Endothelial cell of umbilical vein (primary cell): ENCODE measurements at regions not wholly inside any gene's neighbourhood (a gene's known extent, or its start where the extent isn't known, plus 50 kb on each side); places are given as distances from the start of the nearest gene placed in this dataset.

Experiments used
- BruUV-seq: library from RNA; stranded (reverse); fragments of 400-500 nt; replicated peaks from 2 replicates; lab custom pipeline; 2021; lab: Mats Ljungman, UMichigan
- CTCF ChIA-PET: fragments of 300-600, 350-600 bp; sonication (Branson Sonifier 250); formaldehyde crosslinking; loops from one replicate; lab custom pipeline; 2021; ENCODE audit warnings: antibody characterized with exemption, inconsistent platforms; lab: Charles Lee
- POLR2A ChIA-PET: fragments of 300-600, 350-600 bp; sonication (Branson Sonifier 250); formaldehyde crosslinking; loops from one replicate; lab custom pipeline; 2021; ENCODE audit warnings: antibody characterized with exemption, inconsistent platforms; lab: Charles Lee
- DNase-seq: peaks from one replicate; pipeline ENCODE4 v3.0.0-alpha.2; 2011; ENCODE audit warnings: low read depth, low spot score
- FAIRE-seq: peaks from 2 replicates; lab custom pipeline; 2011; peaks lifted over from hg19 to GRCh38; lab: Jason Lieb, UNC
- H2AFZ ChIP-seq: 2 replicates; pipeline ENCODE4 v1.6.0; 2012; ENCODE audit warnings: low read depth, low read length, control low read depth, inconsistent platforms
- H3K27ac ChIP-seq: 2 replicates; pipeline ENCODE4 v1.5.1; 2011; ENCODE audit warnings: low read depth, mild to moderate bottlenecking, control low read depth, low read length, moderate library complexity; ENCODE audit not compliant: insufficient read depth
- H3K27me3 ChIP-seq, 2 experiments: 2 replicates each; pipeline versions ENCODE4 v1.6.0 to v1.6.1; 2011; ENCODE audit warnings: low read length in 2 of 2, mixed read lengths in 1 of 2; ENCODE audit not compliant: control insufficient read depth in 2 of 2, insufficient read depth in 2 of 2
- H3K36me3 ChIP-seq, 2 experiments: 2 replicates in 1 of 2; 3 replicates in 1 of 2; pipeline ENCODE4 v1.5.1; 2011; ENCODE audit warnings: low read length in 2 of 2, mild to moderate bottlenecking in 1 of 2, moderate library complexity in 1 of 2; ENCODE audit not compliant: control insufficient read depth in 2 of 2, insufficient read depth in 2 of 2; ENCODE audit errors: extremely low read depth in 1 of 2
- H3K4me1 ChIP-seq: 3 replicates; pipeline ENCODE4 v1.5.1; 2011; ENCODE audit warnings: mild to moderate bottlenecking, low read length; ENCODE audit not compliant: control insufficient read depth, insufficient read depth; ENCODE audit errors: extremely low read depth
- H3K4me2 ChIP-seq: 2 replicates; pipeline ENCODE4 v1.6.1; 2011; ENCODE audit warnings: low read length, control low read depth, mixed read lengths; ENCODE audit not compliant: insufficient read depth
- H3K4me3 ChIP-seq, 3 experiments: fragments of 200-600 bp in 1 of 3; sonication (generic), shearing (Covaris generic) in 1 of 3; replicated peaks in 1 of 3; 2 replicates each; pipeline ENCODE4 v1.5.1; 2011 to 2016; ENCODE audit warnings: control low read depth in 3 of 3, low read length in 3 of 3, mild to moderate bottlenecking in 2 of 3, inconsistent platforms in 1 of 3, low read depth in 1 of 3, moderate library complexity in 1 of 3; ENCODE audit not compliant: insufficient read depth in 1 of 3
- H3K79me2 ChIP-seq: 2 replicates; pipeline ENCODE4 v1.6.0; 2012; ENCODE audit warnings: low read length, inconsistent platforms; ENCODE audit not compliant: control insufficient read depth, insufficient read depth
- H3K9ac ChIP-seq: replicated peaks from 2 replicates; pipeline ENCODE3; 2011; ENCODE audit warnings: low read length, control low read depth; ENCODE audit not compliant: insufficient read depth; ENCODE audit errors: extremely low read depth
- H3K9me1 ChIP-seq: replicated peaks from 3 replicates; pipeline ENCODE4 v1.6.0; 2011; ENCODE audit warnings: mild to moderate bottlenecking, low read length; ENCODE audit not compliant: control insufficient read depth, insufficient read depth; ENCODE audit errors: extremely low read depth
- H3K9me3 ChIP-seq: replicated peaks from 2 replicates; pipeline ENCODE4 v1.5.1; 2012; ENCODE audit warnings: low read length, inconsistent platforms; ENCODE audit not compliant: control insufficient read depth, insufficient read depth
- H4K20me1 ChIP-seq: replicated peaks from 2 replicates; pipeline ENCODE3; 2011; ENCODE audit warnings: mild to moderate bottlenecking, low read length; ENCODE audit not compliant: control insufficient read depth, insufficient read depth; ENCODE audit errors: extremely low read depth
- EZH2 ChIP-seq: IDR thresholded peaks from 2 replicates; pipeline ENCODE4 v1.6.1; 2012; ENCODE audit warnings: borderline replicate concordance, low read depth, mild to moderate bottlenecking, moderate library complexity, low read length, inconsistent platforms; ENCODE audit not compliant: severe bottlenecking
- FOS ChIP-seq: IDR thresholded peaks from 2 replicates; pipeline ENCODE4 v1.6.1; 2011; ENCODE audit warnings: mild to moderate bottlenecking, low read length, moderate library complexity, borderline replicate concordance; ENCODE audit not compliant: insufficient read depth
- GATA2 ChIP-seq: IDR thresholded peaks from 2 replicates; pipeline ENCODE4 v1.7.0; 2011; ENCODE audit warnings: low read depth, mild to moderate bottlenecking, moderate library complexity, mixed read lengths, low read length; ENCODE audit not compliant: insufficient read length, insufficient read depth
- JUN ChIP-seq: IDR thresholded peaks from 2 replicates; pipeline ENCODE4 v1.6.1; 2011; ENCODE audit warnings: borderline replicate concordance, low read depth; ENCODE audit not compliant: insufficient read length, insufficient read depth
- MYC ChIP-seq: IDR thresholded peaks from one replicate; pipeline ENCODE4 v1.6.1; 2011; ENCODE audit warnings: mild to moderate bottlenecking, low read depth, low read length
- POLR2A ChIP-seq: IDR thresholded peaks from 2 replicates; pipeline ENCODE4 v1.6.1; 2012; ENCODE audit warnings: low read depth, mild to moderate bottlenecking, control low read depth, low read length
- POLR2AphosphoS5 ChIP-seq: IDR thresholded peaks from 2 replicates; pipeline ENCODE4 v1.6.1; 2012; ENCODE audit warnings: low read depth, mild to moderate bottlenecking, control low read depth, low read length, moderate library complexity; ENCODE audit not compliant: insufficient read depth
- dilution Hi-C: fragments of 300-500 bp; cut with MboI; formaldehyde crosslinking; loops from one replicate; pipeline ENCODE4 v1.15.0; 2019; ENCODE audit warnings: low sequenced_read_pairs; ENCODE audit not compliant: extremely low pct_ligation_motif_present
- intact Hi-C: fragments of 100-400 bp; cut with micrococcal nuclease; formaldehyde crosslinking; loops from one replicate; pipeline ENCODE4 v1.10.0; 2022
- TF ChIP-seq, protein P1 (sequence below), 2 donors: IDR thresholded peaks; 1 replicate in 1 of 2; 2 replicates in 1 of 2; pipeline ENCODE4 v1.5.1; 2011; ENCODE audit warnings: low read length in 2 of 2, mild to moderate bottlenecking in 2 of 2, moderate library complexity in 2 of 2, control low read depth in 1 of 2, inconsistent platforms in 1 of 2, low read depth in 1 of 2; ENCODE audit not compliant: insufficient read depth in 1 of 2; ENCODE audit errors: extremely low read depth in 1 of 2
- TF ChIP-seq, protein P2 (sequence below): IDR thresholded peaks from 2 replicates; pipeline ENCODE4 v1.6.1; 2011; ENCODE audit not compliant: insufficient read depth, insufficient read length

DNA sequence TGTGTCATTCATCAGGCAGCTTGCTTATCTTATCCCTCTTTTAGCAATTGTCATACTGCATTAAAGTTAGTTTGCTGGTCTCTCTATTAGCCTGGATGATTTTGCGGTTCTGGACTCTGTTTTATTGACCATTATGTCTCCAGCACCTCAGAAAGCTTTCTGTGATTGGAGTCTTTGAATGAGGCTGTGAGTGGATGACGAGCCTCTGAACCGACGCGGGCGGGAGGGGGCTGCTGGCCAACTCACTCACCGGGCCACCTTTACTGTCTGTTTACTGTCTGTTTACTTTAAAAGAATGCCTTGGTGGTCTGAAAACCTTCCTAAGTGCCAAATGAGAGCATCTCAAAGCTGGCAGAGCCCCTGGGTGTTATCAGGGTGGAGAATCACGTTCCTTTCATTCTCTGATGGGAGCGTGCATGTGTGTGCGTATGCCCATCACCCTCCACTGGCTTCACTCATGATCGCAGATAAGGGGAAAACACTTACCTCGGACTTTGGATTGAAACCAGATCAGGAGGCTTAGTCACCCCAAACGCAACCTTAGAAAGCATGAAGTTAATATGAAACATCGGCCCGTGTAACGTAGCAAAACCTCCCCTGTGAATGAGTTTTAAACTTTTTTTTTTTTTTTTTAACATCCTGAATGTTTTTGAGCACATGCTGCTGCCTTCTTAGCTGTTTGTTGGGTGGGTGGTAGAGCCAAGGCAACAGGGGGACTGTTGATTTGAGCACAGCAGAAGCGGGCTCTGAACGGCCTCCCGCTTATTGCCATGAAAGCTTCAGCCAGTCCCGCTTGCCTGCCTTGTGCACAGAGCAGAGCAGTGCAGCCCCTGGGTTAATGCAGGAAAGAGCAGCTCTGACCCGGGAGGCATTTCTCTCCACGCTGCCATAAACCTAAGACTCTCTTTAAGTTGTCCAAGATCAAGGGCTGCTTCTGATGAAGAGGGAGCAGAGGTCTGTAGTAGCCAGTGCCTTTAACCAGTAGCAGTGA, 173.6 kb downstream of the GADD45G start:
- no peaks in the 10 kb centered on the region for H3K4me1 ChIP-seq
- DNase-seq (no peak), FAIRE-seq (no peak)
- no peaks in the 10 kb centered on the region for H3K9me1 ChIP-seq
- ChIA-PET CTCF (no interaction called here), POLR2A (no interaction called here)
- no peak overlapping the region for H3K9ac ChIP-seq
- H3K36me3 ChIP-seq = no peaks in the 10 kb centered on the region
- no peaks in the 10 kb centered on the region for H4K20me1 ChIP-seq
- no peak overlapping the region for H3K4me3 ChIP-seq
- no peaks in the 10 kb centered on the region for H3K9me3 ChIP-seq
- no peak overlapping the region for H3K4me2 ChIP-seq
- no peak overlapping the region for H3K27ac ChIP-seq
- BruUV-seq = no TSS peak
- TF ChIP-seq GATA2 = no peak
- TF ChIP-seq, protein P1, sequence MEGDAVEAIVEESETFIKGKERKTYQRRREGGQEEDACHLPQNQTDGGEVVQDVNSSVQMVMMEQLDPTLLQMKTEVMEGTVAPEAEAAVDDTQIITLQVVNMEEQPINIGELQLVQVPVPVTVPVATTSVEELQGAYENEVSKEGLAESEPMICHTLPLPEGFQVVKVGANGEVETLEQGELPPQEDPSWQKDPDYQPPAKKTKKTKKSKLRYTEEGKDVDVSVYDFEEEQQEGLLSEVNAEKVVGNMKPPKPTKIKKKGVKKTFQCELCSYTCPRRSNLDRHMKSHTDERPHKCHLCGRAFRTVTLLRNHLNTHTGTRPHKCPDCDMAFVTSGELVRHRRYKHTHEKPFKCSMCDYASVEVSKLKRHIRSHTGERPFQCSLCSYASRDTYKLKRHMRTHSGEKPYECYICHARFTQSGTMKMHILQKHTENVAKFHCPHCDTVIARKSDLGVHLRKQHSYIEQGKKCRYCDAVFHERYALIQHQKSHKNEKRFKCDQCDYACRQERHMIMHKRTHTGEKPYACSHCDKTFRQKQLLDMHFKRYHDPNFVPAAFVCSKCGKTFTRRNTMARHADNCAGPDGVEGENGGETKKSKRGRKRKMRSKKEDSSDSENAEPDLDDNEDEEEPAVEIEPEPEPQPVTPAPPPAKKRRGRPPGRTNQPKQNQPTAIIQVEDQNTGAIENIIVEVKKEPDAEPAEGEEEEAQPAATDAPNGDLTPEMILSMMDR (IDR thresholded peaks at IDR 0.05; ENCODE audit: extremely low read depth in 1 of 2, insufficient read depth in 1 of 2, low read depth in 1 of 2, low read length in 2 of 2) = no peak
- no peak for TF ChIP-seq FOS
- TF ChIP-seq, protein P2, sequence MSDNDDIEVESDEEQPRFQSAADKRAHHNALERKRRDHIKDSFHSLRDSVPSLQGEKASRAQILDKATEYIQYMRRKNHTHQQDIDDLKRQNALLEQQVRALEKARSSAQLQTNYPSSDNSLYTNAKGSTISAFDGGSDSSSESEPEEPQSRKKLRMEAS = no peak
- TF ChIP-seq POLR2A = no peak
- TF ChIP-seq JUN = no peak
- TF ChIP-seq EZH2 = no peak
- TF ChIP-seq POLR2AphosphoS5 = no peak
- TF ChIP-seq MYC = no peak
- H2AFZ ChIP-seq = no peak overlapping the region
- intact Hi-C loops (no loop called here), dilution Hi-C loops (loop anchor here (10.0 kb wide), 1 partner anchor 64 kb away; no protein-coding TSS in a partner anchor)
- no peaks in the 10 kb centered on the region for H3K79me2 ChIP-seq
- H3K27me3 ChIP-seq = no peaks in the 10 kb centered on the region
